Kasumi-1 (cell line): ENCODE measurements at regions not wholly inside any gene's neighbourhood (a gene's known extent, or its start where the extent isn't known, plus 50 kb on each side); places are given as distances from the start of the nearest gene placed in this dataset.
A peak's percentile ranks its signal among the peaks of the same experiment; 100 is the strongest.
"Not testable (repeated sequence)": the region's sequence is repeated elsewhere in the genome, so short reads cannot be mapped to it uniquely, and the experiment has no call there.

Source experiments
- DNase-seq, 2 experiments: peaks; one replicate each; lab custom pipeline; 2025; lab: John Stamatoyannopoulos, UW

DNA sequence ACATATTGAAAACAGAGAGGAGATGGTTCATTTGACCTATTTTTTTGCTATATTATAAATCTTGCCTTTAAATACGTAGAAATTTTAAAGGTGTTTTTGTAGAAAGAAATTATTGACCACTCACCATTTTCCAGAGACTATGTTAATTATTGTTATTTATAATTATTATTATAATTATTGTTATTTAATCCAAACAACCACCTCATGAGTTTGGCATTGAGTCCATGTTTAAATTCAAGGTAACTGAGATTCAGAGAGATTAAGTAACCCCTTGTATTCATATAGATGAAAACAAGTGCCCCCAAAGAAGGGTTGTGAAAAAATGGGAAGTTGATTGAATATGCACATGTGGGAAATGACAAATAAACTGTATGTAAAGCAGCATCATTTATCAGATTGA lies 692.5 kb upstream of the MIR17HG start:
- DNase-seq = no peak

DNA sequence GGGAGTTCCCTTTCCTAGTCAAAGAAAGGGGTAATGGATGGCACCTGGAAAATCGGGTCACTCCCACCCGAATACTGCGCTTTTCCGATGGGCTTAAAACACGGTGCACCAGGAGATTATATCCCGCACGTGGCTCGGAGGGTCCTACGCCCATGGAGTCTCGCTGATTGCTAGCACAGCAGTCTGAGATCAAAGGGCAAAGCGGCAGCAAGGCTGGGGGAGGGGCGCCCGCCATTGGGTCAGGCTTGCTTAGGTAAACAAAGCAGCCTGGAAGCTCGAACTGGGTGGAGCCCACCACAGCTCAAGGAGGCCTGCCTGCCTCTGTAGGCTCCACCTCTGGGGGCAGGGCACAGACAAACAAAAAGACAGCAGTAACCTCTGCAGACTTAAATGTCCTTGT lies 683.3 kb upstream of the MIR17HG start:
- DNase-seq = not testable (repeated sequence)

- DNase-seq = no peak
Measured at GRCh38 chr13:90673746-90674145, 673.7 kb upstream of the MIR17HG start.

DNA sequence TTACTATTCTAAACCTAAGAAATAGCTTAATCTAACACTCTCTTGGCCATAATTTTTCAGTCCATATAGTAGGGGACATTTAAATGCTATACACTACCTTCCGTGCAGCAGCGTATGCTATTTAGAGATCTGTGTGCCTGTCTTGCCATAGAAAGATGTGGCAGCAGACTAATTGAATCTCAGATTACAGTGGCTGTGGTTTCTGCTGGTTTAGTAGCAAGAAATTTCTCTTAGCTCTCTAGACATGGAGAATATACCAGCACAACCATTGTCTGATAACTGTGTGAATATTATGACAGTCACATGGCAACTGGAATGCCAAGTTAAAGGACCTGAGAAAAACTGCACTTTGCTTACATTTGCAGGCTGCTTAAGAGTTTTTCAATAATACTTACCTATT lies 672.4 kb upstream of the MIR17HG start:
- no peak for DNase-seq

DNA sequence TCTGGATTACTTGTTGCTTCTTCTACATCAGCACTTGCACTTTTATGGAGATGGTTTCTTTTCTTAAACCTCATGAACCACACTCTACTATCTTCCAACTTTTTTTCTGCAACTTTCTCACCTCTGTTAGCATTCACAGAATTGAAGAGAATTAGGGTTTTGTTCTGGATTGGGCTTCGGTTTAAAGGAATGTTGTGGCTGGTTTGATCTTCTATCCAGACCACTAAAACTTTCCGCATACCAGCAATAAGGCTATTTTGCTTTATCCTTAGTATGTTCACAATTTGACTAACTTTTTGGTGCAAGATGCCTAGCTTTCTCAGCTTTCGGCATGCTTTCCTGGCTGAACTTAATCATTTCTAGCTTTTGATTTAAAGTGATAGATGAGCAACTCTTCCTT lies 666.7 kb upstream of the MIR17HG start:
- no peak for DNase-seq

DNA sequence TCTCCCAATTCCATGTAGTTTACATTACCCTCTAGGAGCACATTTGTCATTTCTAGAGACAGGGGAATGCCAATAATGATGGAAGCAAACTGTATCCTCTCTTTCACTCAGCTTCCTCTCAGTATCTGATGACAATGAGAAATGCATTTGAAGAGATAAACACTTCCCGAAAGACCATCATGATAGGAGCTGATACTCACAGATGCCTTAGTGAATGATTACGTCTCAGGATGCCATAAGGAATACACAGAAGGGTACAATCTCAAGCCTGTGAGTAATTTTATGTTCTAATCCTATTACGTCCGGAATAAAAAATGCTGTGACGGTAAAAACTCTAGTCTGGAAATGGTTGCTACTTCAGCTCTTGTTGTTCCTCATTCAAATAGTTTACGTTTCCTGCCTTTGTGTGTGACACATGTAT lies 663.8 kb upstream of the MIR17HG start:
- no peak for DNase-seq

GRCh38 chr13:90686442-90686841 lies 661.0 kb upstream of the MIR17HG start:
- DNase-seq = no peak

DNA sequence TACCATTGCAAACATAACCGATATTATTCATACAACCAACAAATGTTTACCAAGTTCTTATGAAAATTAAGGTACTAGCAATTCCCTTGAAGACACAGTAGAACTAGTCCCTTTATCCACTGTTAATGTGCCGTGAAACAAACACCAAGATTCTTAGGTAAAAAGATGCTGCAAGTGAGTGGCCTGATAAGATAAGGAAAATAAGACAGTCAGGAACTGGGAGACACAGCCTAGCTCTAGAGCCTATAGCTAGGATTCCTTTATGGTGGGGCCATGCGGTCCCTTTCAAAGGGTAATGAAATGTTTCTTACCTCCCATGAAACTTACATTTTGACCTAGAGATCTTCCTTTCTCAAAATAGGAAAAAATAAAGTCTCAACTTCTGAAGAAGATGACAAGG lies 658.4 kb upstream of the MIR17HG start:
- no peak for DNase-seq

DNA sequence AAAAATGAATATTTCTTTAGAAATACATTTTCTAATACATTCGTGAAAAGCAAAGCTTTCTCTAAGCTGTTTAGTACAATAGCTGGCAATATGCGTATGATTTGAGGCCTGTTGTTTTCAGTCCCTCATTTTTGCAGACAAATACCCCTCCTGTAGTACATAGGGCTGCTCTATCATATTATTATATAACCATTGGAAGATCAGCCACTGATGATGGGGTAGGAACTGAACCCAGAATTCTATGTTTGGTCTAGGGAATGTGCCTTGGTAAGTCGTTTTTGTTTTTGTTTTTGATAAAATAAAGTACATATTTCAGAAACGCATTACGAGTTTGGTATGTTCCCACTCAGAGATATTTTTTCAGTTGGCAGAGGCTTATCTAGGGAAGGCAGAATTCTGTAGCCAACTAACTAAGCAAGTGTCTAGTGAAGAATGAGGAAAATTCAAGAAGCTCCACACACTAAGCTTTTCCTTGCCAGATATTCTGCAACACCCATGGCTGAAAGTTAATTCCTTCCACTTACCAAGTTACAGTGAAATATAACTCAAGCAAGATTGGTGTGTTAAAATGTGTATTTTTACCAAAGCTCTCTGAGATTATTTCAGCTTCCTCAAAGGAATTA lies 656.9 kb upstream of the MIR17HG start:
- DNase-seq = no peak

DNA sequence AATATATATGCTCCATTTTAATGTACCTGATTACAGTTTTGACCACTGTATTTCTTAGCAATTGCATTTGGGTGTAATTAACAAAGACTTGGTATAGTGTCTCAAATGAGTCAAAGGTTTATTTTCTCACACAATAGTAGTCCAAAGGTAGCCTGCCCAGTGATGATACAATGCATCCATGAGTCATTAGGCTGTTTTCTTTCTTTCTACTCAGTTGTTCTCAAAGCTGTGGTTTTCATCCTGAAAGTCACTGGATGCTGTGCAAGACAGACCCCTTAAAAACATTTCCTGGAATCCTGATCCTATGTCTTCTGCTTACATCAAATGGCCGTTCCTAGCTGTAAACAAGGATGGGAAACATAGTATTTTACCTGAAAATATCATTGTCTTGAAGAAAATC lies 651.2 kb upstream of the MIR17HG start:
- no peak for DNase-seq

GRCh38 chr13:90696656-90697055 lies 650.8 kb upstream of the MIR17HG start:
- no peak for DNase-seq

DNA sequence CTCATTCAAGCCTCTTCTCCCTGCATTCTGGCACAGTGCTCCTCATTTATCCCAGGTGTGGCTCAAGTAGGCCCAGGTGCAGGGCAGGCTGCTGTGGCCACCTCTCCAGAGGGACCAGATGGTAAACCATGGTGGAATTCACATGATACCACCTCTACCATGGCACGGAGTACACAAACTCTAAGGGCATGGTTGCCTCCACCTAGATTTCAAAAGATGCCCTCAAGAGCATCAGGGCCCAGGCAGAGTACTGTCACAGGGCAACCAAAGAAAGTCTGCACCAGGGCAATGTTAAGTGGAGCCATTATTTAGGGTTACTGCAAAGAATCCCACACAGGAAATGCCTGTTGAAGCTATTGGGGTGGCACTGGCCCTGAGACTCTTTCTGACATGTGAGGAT lies 647.1 kb upstream of the MIR17HG start:
- no peak for DNase-seq

DNA sequence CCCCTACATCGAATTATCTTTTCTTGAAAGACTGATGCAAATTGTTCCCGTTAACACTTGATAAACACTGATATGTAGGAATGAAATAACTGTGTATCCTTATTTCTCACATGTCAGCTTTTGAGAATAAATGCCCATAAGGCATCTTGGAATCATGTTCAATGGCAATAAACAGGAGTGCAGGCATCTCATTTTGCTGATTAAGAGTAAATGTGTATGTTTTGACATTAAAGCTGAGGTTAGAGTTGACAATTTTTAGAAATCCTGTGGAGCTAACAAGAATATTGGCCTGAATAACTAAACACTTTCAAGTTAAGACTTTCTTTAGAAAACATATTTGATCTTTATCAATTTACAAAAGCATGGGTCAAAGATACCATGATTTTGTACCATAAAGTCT lies 646.2 kb upstream of the MIR17HG start:
- DNase-seq = no peak

- DNase-seq = no peak
Measured at GRCh38 chr13:90702050-90702449, 645.4 kb upstream of the MIR17HG start.

DNA sequence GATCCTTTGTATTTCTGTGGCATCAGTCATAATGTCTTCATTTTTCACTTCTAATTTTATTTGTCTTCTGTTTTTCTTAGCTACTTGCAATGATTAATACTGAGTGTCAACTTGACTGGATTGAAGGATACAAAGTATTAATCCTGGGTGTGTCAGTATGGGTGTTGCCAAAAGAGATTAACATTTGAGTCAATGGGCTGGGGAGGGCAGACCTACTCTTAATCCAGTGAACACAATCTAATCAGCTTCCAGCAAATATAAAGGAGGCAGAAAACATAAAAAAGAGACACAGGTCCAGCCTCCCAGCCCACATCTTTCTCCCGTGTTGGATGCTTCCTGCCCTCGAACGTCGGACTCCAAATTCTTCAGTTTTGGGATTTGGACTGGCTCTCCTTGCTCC lies 640.9 kb upstream of the MIR17HG start:
- no peak for DNase-seq

GRCh38 chr13:90708128-90708527 lies 639.4 kb upstream of the MIR17HG start:
- DNase-seq = no peak

GRCh38 chr13:90709319-90709718 lies 638.2 kb upstream of the MIR17HG start:
- DNase-seq = no peak

GRCh38 chr13:90710164-90710759 lies 637.2 kb upstream of the MIR17HG start:
- no peak for DNase-seq

DNA sequence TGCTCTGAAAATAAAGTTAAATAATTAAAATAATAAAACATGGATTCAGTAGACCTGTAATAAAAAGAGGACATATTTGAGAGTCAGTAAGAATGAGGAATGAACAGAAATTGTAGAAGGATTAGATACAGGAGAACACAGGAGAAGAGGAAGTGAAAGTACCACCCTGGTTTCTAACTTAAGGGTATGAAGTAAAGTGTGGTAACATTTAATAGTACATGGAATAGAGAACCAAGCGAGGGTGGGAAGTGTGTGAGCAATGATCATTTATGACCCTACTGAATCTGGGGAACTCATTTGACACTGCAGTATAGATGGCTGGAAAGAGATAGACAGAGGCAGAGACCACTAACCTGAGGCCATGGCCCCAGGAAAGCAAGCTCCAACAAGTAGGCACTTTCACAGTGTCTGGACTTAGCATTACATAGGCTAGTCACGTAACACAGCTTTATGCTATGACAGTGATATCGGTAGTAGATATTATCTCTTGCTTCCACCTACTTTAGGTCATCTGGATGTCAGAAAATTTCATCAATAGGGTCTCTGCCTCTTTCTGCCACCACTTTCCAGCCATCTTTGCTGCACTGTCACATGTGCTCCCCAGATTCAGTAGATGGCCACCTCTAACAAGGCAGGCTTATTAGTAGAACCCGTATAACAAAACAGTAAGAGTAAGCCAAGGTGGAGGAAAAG lies 633.9 kb upstream of the MIR17HG start:
- DNase-seq = peak in 1 of 2 experiments; percentile 14

GRCh38 chr13:90715485-90715884 lies 632.0 kb upstream of the MIR17HG start:
- no peak for DNase-seq

GRCh38 chr13:90717451-90717936 lies 630.0 kb upstream of the MIR17HG start:
- DNase-seq = no peak

DNA sequence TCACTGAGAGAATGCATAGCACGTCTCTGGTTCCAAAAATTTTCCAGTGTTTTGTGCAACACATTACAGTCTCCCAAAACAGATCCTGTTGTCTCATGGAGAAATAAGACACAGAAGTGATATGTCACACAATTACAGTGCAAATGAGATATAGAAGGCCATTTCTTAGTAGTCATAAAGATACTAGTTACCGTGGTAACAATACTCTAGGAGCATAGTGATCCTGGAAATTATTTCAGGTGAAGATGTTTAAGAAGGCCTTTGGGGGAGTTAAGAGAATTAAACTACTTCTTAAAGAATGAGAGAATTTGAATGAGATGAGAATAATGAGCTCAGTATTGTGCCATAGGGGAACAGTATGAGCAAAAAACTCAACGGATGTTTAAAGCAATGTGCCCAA lies 628.0 kb upstream of the MIR17HG start:
- no peak for DNase-seq

DNA sequence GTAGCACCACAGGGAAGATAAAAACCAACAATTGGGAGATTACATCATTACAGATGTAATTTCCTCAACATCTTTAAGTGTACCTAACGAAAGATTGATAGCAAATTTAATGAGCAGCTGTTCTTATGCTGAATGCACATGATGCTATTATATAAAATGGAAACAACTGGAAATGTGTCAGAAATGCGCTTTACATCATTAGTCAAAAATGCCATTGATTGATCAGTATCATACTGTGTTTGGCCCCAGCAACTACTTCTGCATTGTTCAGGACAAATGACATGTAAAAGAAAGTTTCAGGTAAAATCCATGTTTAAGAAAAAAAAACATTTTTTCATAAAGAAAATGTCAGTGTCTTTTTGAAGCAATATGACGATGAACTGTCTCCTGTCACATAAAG lies 625.5 kb upstream of the MIR17HG start:
- DNase-seq = no peak
